RWPE2 (cell line): ENCODE measurements at regions not wholly inside any gene's neighbourhood (a gene's known extent, or its start where the extent isn't known, plus 50 kb on each side); places are given as distances from the start of the nearest gene placed in this dataset.

ENCODE experiments used
- ATAC-seq: fragments of 200-7000 bp; cut with Tn5 transposase; 3 replicates; pipeline ENCODE4 v1.9.1; 2021; ENCODE audit warnings: low read depth
- DNase-seq: peaks from one replicate; pipeline ENCODE4 v3.0.0-alpha.2; 2020; ENCODE audit warnings: low spot score
- H3K27ac ChIP-seq: fragments of 450-650 bp; 2 replicates; pipeline ENCODE4 v1.5.1; 2017; ENCODE audit warnings: mild to moderate bottlenecking; ENCODE audit not compliant: poor library complexity, severe bottlenecking
- H3K27me3 ChIP-seq: fragments of 250-450 bp; sonication (Bioruptor Pico); 2 replicates; pipeline ENCODE4 v1.5.1; 2021; ENCODE audit warnings: mild to moderate bottlenecking, moderate library complexity; ENCODE audit not compliant: insufficient read depth, poor library complexity, severe bottlenecking
- H3K36me3 ChIP-seq: fragments of 250-450 bp; sonication (Bioruptor Pico); 2 replicates; pipeline ENCODE4 v1.5.1; 2020; ENCODE audit warnings: low read depth, mild to moderate bottlenecking, moderate library complexity
- H3K4me1 ChIP-seq: fragments of 250-450 bp; sonication (Bioruptor Pico); 2 replicates; pipeline ENCODE4 v1.5.1; 2021; ENCODE audit warnings: mild to moderate bottlenecking, moderate library complexity; ENCODE audit not compliant: insufficient read depth, poor library complexity, severe bottlenecking
- H3K4me3 ChIP-seq: fragments of 250-450 bp; sonication (Bioruptor Pico); 2 replicates; pipeline ENCODE4 v1.5.1; 2021; ENCODE audit warnings: mild to moderate bottlenecking, moderate library complexity; ENCODE audit not compliant: severe bottlenecking
- H3K9me3 ChIP-seq: fragments of 250-450 bp; sonication (Bioruptor Pico); 2 replicates; pipeline ENCODE4 v1.5.1; 2021; ENCODE audit warnings: mild to moderate bottlenecking, moderate library complexity; ENCODE audit not compliant: severe bottlenecking
- CTCF ChIP-seq: fragments of 450-650 bp; IDR thresholded peaks from one replicate; pipeline ENCODE4 v1.5.1; 2017; ENCODE audit warnings: mild to moderate bottlenecking, moderate library complexity; ENCODE audit not compliant: poor library complexity, severe bottlenecking

GRCh38 chr7:121515630-121516401 is 119.7 kb upstream of the FAM3C start:
- DNase-seq (no peak), ATAC-seq (peak; percentile 35; the same call in 1 of the 3 replicates)
- no peak for TF ChIP-seq CTCF
- Histone ChIP-seq H3K36me3 (no peaks in the 10 kb centered on the region), H3K27ac (peak overlapping the region; percentile 8), H3K4me3 (no peak overlapping the region), H3K9me3 (peaks cover 5% of the 10 kb centered on the region), H3K27me3 (no peaks in the 10 kb centered on the region), H3K4me1 (no peaks in the 10 kb centered on the region)

GRCh38 chr7:121515229-121515628 is 119.1 kb upstream of the FAM3C start:
- no peak for TF ChIP-seq CTCF
- Histone ChIP-seq H3K4me1 (no peaks in the 10 kb centered on the region), H3K9me3 (peaks cover 5% of the 10 kb centered on the region), H3K27me3 (no peaks in the 10 kb centered on the region), H3K27ac (peak overlapping the region; percentile 8), H3K36me3 (no peaks in the 10 kb centered on the region), H3K4me3 (no peak overlapping the region)
- no peak for DNase-seq
- peak; percentile 83 for ATAC-seq

- no peak for TF ChIP-seq CTCF
- DNase-seq: no peak
- no peak for ATAC-seq
These were observed 117.0 kb upstream of the FAM3C start for GRCh38 chr7:121513105-121513504.

DNA sequence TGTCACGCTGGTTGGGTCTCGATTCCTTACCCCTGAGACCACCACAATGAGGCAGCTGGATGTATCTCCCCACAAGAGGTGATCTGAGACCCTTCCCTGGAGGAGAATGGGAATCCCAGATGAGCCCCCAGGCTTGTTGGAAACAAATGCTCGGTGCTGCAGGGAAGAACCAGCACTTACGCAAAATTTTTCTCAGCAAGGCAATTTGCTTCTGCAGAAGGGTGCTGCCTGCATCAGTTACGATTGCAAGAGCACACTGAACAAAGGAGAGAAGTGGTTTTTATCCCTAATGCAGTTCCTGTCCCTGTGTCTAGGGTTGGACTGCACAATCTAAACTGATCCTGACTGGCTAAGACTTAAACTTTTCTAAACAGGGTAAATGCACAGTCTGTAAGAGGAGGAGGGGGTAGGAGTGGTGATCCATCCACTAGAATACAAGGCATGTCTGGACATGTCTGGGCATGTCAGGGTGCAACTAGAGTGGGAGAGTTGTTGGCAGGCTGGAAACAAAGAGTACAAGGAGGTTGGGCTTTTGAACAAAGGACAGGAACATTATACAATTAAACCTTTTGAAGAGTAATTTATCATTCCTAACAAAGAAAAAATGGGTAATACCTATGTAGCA is 114.9 kb upstream of the FAM3C start:
- no peaks in the 10 kb centered on the region for H3K27me3 ChIP-seq
- no peak overlapping the region for H3K27ac ChIP-seq
- ATAC-seq (no peak), DNase-seq (no peak)
- H3K36me3 ChIP-seq: no peaks in the 10 kb centered on the region
- no peak overlapping the region for H3K4me3 ChIP-seq
- H3K4me1 ChIP-seq: no peaks in the 10 kb centered on the region
- H3K9me3 ChIP-seq: peaks cover 6% of the 10 kb centered on the region
- no peak for TF ChIP-seq CTCF

More at GRCh38 chr7:121513105-121513504, 117.0 kb upstream of the FAM3C start:
- no peaks in the 10 kb centered on the region for H3K27me3 ChIP-seq
- H3K27ac ChIP-seq: no peak overlapping the region
- H3K4me3 ChIP-seq: no peak overlapping the region
- no peaks in the 10 kb centered on the region for H3K36me3 ChIP-seq
- peaks cover 5% of the 10 kb centered on the region for H3K9me3 ChIP-seq
- no peaks in the 10 kb centered on the region for H3K4me1 ChIP-seq

DNA sequence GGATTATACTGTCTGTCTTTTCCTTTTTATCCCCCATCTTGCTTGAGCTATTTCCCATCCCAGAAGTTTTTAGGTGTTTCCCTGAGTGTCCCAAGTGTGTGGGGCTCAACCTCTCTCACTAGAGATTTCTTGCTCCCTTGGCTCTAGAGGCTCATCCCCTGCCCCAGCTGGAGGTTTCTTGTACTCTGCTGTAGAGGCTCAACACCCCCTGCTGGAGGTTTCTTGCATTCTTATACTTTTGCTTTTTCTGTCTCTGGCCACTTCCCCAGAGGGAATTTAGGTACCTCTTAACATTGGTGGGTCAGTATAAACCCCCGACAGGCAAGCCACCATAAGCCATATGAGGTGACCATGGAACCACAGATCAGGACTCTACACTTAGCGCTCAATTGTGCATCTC is 114.2 kb upstream of the FAM3C start:
- H3K9me3 ChIP-seq: peaks cover 13% of the 10 kb centered on the region
- no peaks in the 10 kb centered on the region for H3K36me3 ChIP-seq
- no peak overlapping the region for H3K27ac ChIP-seq
- ATAC-seq (no peak), DNase-seq (no peak)
- H3K4me3 ChIP-seq: no peak overlapping the region
- H3K4me1 ChIP-seq: no peaks in the 10 kb centered on the region
- no peak for TF ChIP-seq CTCF
- H3K27me3 ChIP-seq: no peaks in the 10 kb centered on the region
